Hepatocyte (in vitro differentiated cells): ENCODE measurements at regions not wholly inside any gene's neighbourhood (a gene's known extent, or its start where the extent isn't known, plus 50 kb on each side); places are given as distances from the start of the nearest gene placed in this dataset.

ENCODE experiments used
- DNase-seq: peaks from one replicate; pipeline ENCODE4 v3.0.0-alpha.2; 2016; ENCODE audit warnings: low spot score
- H2AFZ ChIP-seq: fragments of 200-600 bp; sonication (generic); 2 replicates; pipeline ENCODE4 v1.6.0; 2016; ENCODE audit warnings: antibody characterized with exemption, mild to moderate bottlenecking
- H3K27ac ChIP-seq: fragments of 200-600 bp; sonication (generic); 2 replicates; pipeline ENCODE4 v1.5.1; 2016; ENCODE audit warnings: mild to moderate bottlenecking
- H3K27me3 ChIP-seq: fragments of 200-600 bp; sonication (generic); 2 replicates; pipeline ENCODE4 v1.6.1; 2016
- H3K36me3 ChIP-seq: fragments of 200-600 bp; sonication (generic); replicated peaks from 2 replicates; pipeline ENCODE4 v1.5.1; 2016; ENCODE audit warnings: low read depth; ENCODE audit not compliant: insufficient read depth
- H3K4me1 ChIP-seq: fragments of 200-600 bp; sonication (generic); 2 replicates; pipeline ENCODE4 v1.5.1; 2016; ENCODE audit warnings: mild to moderate bottlenecking, moderate library complexity; ENCODE audit not compliant: insufficient read depth
- H3K4me2 ChIP-seq: fragments of 200-600 bp; sonication (generic); 2 replicates; pipeline ENCODE4 v1.6.0; 2016
- H3K4me3 ChIP-seq: fragments of 200-600 bp; sonication (generic); 2 replicates; pipeline ENCODE4 v1.5.1; 2016; ENCODE audit warnings: mild to moderate bottlenecking
- H3K79me2 ChIP-seq: fragments of 200-600 bp; sonication (generic); 2 replicates; pipeline ENCODE4 v1.6.0; 2017; ENCODE audit warnings: mild to moderate bottlenecking
- H3K9me2 ChIP-seq: fragments of 200-600 bp; sonication (generic); replicated peaks from 2 replicates; pipeline ENCODE4 v1.6.0; 2017; ENCODE audit warnings: mild to moderate bottlenecking; ENCODE audit not compliant: insufficient read depth
- H3K9me3 ChIP-seq: fragments of 200-600 bp; sonication (generic); 2 replicates; pipeline ENCODE4 v1.5.1; 2016; ENCODE audit warnings: low read depth, mild to moderate bottlenecking
- H4K20me1 ChIP-seq: fragments of 200-600 bp; sonication (generic); 2 replicates; pipeline ENCODE4 v1.6.0; 2016; ENCODE audit warnings: mild to moderate bottlenecking; ENCODE audit not compliant: insufficient read depth, poor library complexity, severe bottlenecking
- CTCF ChIP-seq: fragments of 200-600 bp; sonication (generic); IDR thresholded peaks from 2 replicates; pipeline ENCODE4 v1.5.1; 2016; ENCODE audit warnings: antibody characterized with exemption, mild to moderate bottlenecking; ENCODE audit not compliant: poor library complexity
- EZH2 ChIP-seq: fragments of 200-600 bp; sonication (generic); IDR thresholded peaks from 2 replicates; pipeline ENCODE4 v1.6.1; 2016; ENCODE audit warnings: antibody characterized with exemption, mild to moderate bottlenecking, borderline replicate concordance
- EZH2phosphoT487 ChIP-seq: fragments of 200-600 bp; sonication (generic); IDR thresholded peaks from one replicate; pipeline ENCODE4 v1.6.1; 2018; ENCODE audit warnings: antibody characterized with exemption, mild to moderate bottlenecking, low read depth, moderate library complexity; ENCODE audit not compliant: unreplicated experiment, severe bottlenecking
- WGBS: methylation state at CpG from one replicate; pipeline ENCODE4 v1.1.6; 2016; ENCODE audit warnings: low lambda C conversion rate; ENCODE audit errors: missing lambda C conversion rate; 5-methylcytosine and 5-hydroxymethylcytosine counted together

GRCh38 chr5:92711956-92712355 is 869.1 kb downstream of the NR2F1-AS1 start:
- no peak overlapping the region for H3K4me2 ChIP-seq

GRCh38 chr5:92704590-92704989 is 876.4 kb downstream of the NR2F1-AS1 start:
- H3K4me2 ChIP-seq = no peak overlapping the region
- H3K36me3 ChIP-seq = no peaks in the 10 kb centered on the region
- no peak overlapping the region for H2AFZ ChIP-seq
- no peak overlapping the region for H3K27ac ChIP-seq
- H3K27me3 ChIP-seq = no peaks in the 10 kb centered on the region
- H3K4me1 ChIP-seq = no peaks in the 10 kb centered on the region
- H3K79me2 ChIP-seq = no peaks in the 10 kb centered on the region
- no peaks in the 10 kb centered on the region for H4K20me1 ChIP-seq
- H3K9me2 ChIP-seq = no peaks in the 10 kb centered on the region
- no peak overlapping the region for H3K4me3 ChIP-seq
- no peak for DNase-seq
- TF ChIP-seq EZH2phosphoT487 = no peak
- no peak for TF ChIP-seq EZH2
- TF ChIP-seq CTCF = no peak
- no peaks in the 10 kb centered on the region for H3K9me3 ChIP-seq

More at GRCh38 chr5:92711956-92712355, 869.1 kb downstream of the NR2F1-AS1 start:
- no peaks in the 10 kb centered on the region for H3K36me3 ChIP-seq
- H4K20me1 ChIP-seq = no peaks in the 10 kb centered on the region
- 92% methylated on average over 4 of the region's 4 CpGs for WGBS
- no peaks in the 10 kb centered on the region for H3K9me2 ChIP-seq
- TF ChIP-seq CTCF = no peak
- TF ChIP-seq EZH2phosphoT487 = no peak
- no peak for TF ChIP-seq EZH2
- H3K27me3 ChIP-seq = no peaks in the 10 kb centered on the region
- no peak for DNase-seq
- H3K9me3 ChIP-seq = no peaks in the 10 kb centered on the region
- H2AFZ ChIP-seq = no peak overlapping the region
- no peak overlapping the region for H3K4me3 ChIP-seq
- no peaks in the 10 kb centered on the region for H3K79me2 ChIP-seq
- no peaks in the 10 kb centered on the region for H3K4me1 ChIP-seq
- no peak overlapping the region for H3K27ac ChIP-seq

- Histone ChIP-seq H3K4me2 (no peak overlapping the region), H3K9me3 (no peaks in the 10 kb centered on the region), H3K4me3 (no peak overlapping the region), H3K9me2 (no peaks in the 10 kb centered on the region), H3K27me3 (no peaks in the 10 kb centered on the region), H3K4me1 (no peaks in the 10 kb centered on the region), H2AFZ (no peak overlapping the region), H3K36me3 (no peaks in the 10 kb centered on the region), H3K27ac (no peak overlapping the region), H3K79me2 (no peaks in the 10 kb centered on the region), H4K20me1 (no peaks in the 10 kb centered on the region)
- WGBS = 95% methylated on average over 1 of the region's 1 CpG
- DNase-seq = no peak
- TF ChIP-seq CTCF (no peak), EZH2phosphoT487 (no peak), EZH2 (no peak)
Observed at GRCh38 chr5:92703976-92704375, 877.0 kb downstream of the NR2F1-AS1 start.
